ENCODE measurements at regions not wholly inside any gene's neighbourhood (a gene's known extent, or its start where the extent isn't known, plus 50 kb on each side); places are given as distances from the start of the nearest gene placed in this dataset.

GRCh38 chr1:104029456-104029970 is 279.8 kb downstream of the AMY1C start:
- no peak for TF ChIP-seq CTCF (conservative IDR thresholded peaks at IDR 0.05)
- Histone ChIP-seq H3K18ac (ENCODE audit: insufficient read length, low read depth, low read length) (no peak overlapping the region), H2BK15ac (ENCODE audit: low read depth, low read length) (no peak overlapping the region), H4K91ac (ENCODE audit: insufficient read length, low read depth, low read length) (no peak overlapping the region), H3K56ac (ENCODE audit: insufficient read length, low read depth, low read length) (no peak overlapping the region), H3K4me2 (ENCODE audit: insufficient read depth, insufficient read length, low read length) (no peak overlapping the region), H3K27ac (ENCODE audit: insufficient read length, low read depth, low read length) (no peak overlapping the region), H3K23ac (ENCODE audit: insufficient read length, low read depth, low read length) (no peak overlapping the region), H3K27me3 (ENCODE audit: insufficient read depth, low read length) (no peaks in the 10 kb centered on the region), H3K79me2 (ENCODE audit: insufficient read depth, low read length) (no peaks in the 10 kb centered on the region), H3T11ph (ENCODE audit: low read length) (no peak overlapping the region), H4K8ac (replicated peaks; ENCODE audit: insufficient read length, low read depth, low read length) (no peak overlapping the region), H2AK5ac (ENCODE audit: insufficient read length, low read length) (no peak overlapping the region), H4K5ac (ENCODE audit: insufficient read length, low read depth, low read length) (no peak overlapping the region), H2AFZ (ENCODE audit: low read length) (no peak overlapping the region), H2BK20ac (ENCODE audit: low read depth, low read length, poor library complexity, severe bottlenecking) (no peak overlapping the region), H3K4me1 (ENCODE audit: insufficient read depth, low read length) (no peaks in the 10 kb centered on the region), H2BK5ac (ENCODE audit: insufficient read length, low read length) (no peak overlapping the region), H2BK120ac (ENCODE audit: low read depth, low read length, poor library complexity, severe bottlenecking) (no peak overlapping the region), H3K23me2 (ENCODE audit: insufficient read length, low read depth, low read length, poor library complexity, severe bottlenecking) (no peaks in the 10 kb centered on the region), H3K14ac (ENCODE audit: insufficient read depth, low read length) (no peak overlapping the region), H3K4ac (ENCODE audit: low read depth, low read length) (no peak overlapping the region), H2BK12ac (ENCODE audit: insufficient read length, low read depth, low read length) (no peak overlapping the region), H3K9ac (ENCODE audit: extremely low read depth, insufficient read length, low read length) (no peak overlapping the region), H3K79me1 (ENCODE audit: insufficient read depth, low read depth, low read length, poor library complexity, severe bottlenecking) (no peaks in the 10 kb centered on the region), H4K20me1 (ENCODE audit: control insufficient read depth, insufficient read depth, insufficient read length) (no peaks in the 10 kb centered on the region), H3K9me3 (ENCODE audit: control insufficient read depth, low read depth, low read length) (no peaks in the 10 kb centered on the region)
- no peaks in the 10 kb centered on the region for H3K36me3 Mint-ChIP-seq (ENCODE audit: insufficient read depth in 1 of 3, low read depth in 3 of 3)
- H3K9me3 Mint-ChIP-seq = peaks cover 0 to 2% of the 10 kb centered on the region in 2 experiments; a peak in 1 of 5 replicates
- no CpG with 5 or more reads among the region's 1 CpG for WGBS (ENCODE audit: extremely low coverage, insufficient read length, low lambda C conversion rate)
- no peak for DNase-seq
- no peaks in the 10 kb centered on the region for H3K27me3 Mint-ChIP-seq (ENCODE audit: low read depth)
- no peaks in the 10 kb centered on the region for H3K4me1 Mint-ChIP-seq
- H3K4me3 Mint-ChIP-seq = no peak overlapping the region
- H3K27ac Mint-ChIP-seq = no peak overlapping the region

Data from H9 (cell line).